Colonic mucosa (tissue), 4 donors: ENCODE measurements at regions not wholly inside any gene's neighbourhood (a gene's known extent, or its start where the extent isn't known, plus 50 kb on each side); places are given as distances from the start of the nearest gene placed in this dataset.

Experiments
- DNase-seq: peaks from one replicate; pipeline ENCODE4 v3.0.0-alpha.2; 2020
- H3K27ac ChIP-seq: fragments of 200-600 bp; one replicate; pipeline ENCODE4 v1.8.0; 2021
- H3K27me3 ChIP-seq: fragments of 200-600 bp; one replicate; pipeline ENCODE4 v1.8.0; 2021
- H3K36me3 ChIP-seq: fragments of 200-600 bp; one replicate; pipeline ENCODE4 v1.8.0; 2021
- H3K4me1 ChIP-seq: fragments of 200-600 bp; one replicate; pipeline ENCODE4 v1.8.0; 2021; ENCODE audit warnings: mild to moderate bottlenecking
- H3K4me3 ChIP-seq: fragments of 200-600 bp; one replicate; pipeline ENCODE4 v1.8.0; 2021
- H3K9ac ChIP-seq, 2 donors: one replicate each; pipeline ENCODE4 v1.7.0; 2013; ENCODE audit warnings: control low read depth in 2 of 2, low read depth in 2 of 2, low read length in 2 of 2
- H3K9me3 ChIP-seq: fragments of 200-600 bp; one replicate; pipeline ENCODE4 v1.8.0; 2021
- intact Hi-C: fragments of 100-400 bp; cut with DNase I; formaldehyde crosslinking; loops from one replicate; pipeline ENCODE4 v1.14.1; 2022
- TF ChIP-seq, protein P1 (sequence below): fragments of 200-600 bp; IDR thresholded peaks from one replicate; pipeline ENCODE4 v1.8.0; 2022; ENCODE audit warnings: antibody characterized with exemption, mild to moderate bottlenecking
- donor health status: healthy.
- donor health status: DM: no; HTN: no; CAD: no.
- donor health status: DM: no; HTN: no; CAD: no.

DNA sequence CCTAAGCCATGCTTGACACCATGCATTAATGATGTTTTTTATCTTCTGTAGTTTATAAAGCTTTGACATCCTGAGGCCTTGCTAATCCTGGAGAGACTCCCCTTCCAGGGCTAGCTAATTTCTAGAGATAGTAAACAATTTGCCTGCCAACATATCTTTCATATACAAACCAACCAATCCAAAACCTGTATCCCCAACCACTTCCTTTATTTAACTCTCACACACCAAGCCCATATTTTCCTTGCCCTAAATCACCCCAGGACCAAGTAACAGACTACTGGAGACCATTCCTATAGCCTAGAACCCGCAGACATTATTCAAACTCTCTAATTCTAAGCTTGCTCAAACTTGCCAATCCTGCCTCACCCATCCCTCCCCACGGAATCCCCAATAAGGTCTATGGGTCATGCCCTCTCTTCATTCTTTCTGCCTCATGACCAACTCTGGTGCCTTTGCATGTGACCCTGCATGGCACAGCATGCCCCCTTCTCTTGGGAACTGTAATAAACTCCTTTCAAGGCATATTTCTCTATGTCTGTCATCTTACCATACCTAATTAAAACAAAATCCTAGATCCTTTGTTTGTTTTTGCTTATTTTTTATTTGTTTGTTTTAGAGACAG lies 116.6 kb upstream of the CACUL1 start:
- no peak for DNase-seq
- H3K4me1 ChIP-seq: no peaks in the 10 kb centered on the region
- TF ChIP-seq, protein P1, sequence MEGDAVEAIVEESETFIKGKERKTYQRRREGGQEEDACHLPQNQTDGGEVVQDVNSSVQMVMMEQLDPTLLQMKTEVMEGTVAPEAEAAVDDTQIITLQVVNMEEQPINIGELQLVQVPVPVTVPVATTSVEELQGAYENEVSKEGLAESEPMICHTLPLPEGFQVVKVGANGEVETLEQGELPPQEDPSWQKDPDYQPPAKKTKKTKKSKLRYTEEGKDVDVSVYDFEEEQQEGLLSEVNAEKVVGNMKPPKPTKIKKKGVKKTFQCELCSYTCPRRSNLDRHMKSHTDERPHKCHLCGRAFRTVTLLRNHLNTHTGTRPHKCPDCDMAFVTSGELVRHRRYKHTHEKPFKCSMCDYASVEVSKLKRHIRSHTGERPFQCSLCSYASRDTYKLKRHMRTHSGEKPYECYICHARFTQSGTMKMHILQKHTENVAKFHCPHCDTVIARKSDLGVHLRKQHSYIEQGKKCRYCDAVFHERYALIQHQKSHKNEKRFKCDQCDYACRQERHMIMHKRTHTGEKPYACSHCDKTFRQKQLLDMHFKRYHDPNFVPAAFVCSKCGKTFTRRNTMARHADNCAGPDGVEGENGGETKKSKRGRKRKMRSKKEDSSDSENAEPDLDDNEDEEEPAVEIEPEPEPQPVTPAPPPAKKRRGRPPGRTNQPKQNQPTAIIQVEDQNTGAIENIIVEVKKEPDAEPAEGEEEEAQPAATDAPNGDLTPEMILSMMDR: no peak
- intact Hi-C loops: no loop called here
- no peak overlapping the region for H3K27ac ChIP-seq
- H3K36me3 ChIP-seq: no peaks in the 10 kb centered on the region
- no peaks in the 10 kb centered on the region for H3K27me3 ChIP-seq
- no peak overlapping the region for H3K4me3 ChIP-seq
- no peak overlapping the region for H3K9ac ChIP-seq
- no peaks in the 10 kb centered on the region for H3K9me3 ChIP-seq

DNA sequence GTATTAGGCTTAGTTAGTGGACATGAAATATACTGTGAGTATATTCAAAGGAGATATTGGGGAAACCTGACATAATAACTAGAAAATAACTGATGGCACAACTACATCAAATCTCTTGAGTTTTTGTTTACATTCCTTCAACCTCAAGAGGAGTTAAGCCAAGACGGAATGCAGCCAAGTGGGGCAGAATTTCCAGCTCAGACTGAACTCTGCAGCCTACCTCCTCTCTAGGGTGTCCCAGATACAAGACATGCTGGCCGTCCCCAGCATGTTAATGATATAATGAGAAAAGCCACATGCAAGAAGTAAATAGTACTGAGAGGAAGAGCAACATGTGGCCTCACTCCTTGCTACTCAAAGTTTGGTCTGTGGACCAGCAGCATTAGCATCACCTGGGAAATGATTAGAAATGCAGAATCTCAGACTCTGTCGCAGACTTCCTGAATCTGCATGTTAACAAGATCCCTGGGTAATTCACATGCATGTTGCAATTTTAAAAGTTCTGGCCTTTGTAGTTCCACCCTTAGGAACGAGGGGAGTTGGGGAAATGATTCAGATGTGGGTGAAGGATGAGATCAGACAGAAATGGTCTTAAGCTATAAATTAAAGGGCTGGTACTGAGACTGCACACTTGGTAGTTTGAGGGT lies 118.4 kb upstream of the CACUL1 start:
- H3K36me3 ChIP-seq: no peaks in the 10 kb centered on the region
- no peak overlapping the region for H3K27ac ChIP-seq
- no peak overlapping the region for H3K9ac ChIP-seq
- no peaks in the 10 kb centered on the region for H3K4me1 ChIP-seq
- intact Hi-C loops: no loop called here
- no peaks in the 10 kb centered on the region for H3K27me3 ChIP-seq
- no peak overlapping the region for H3K4me3 ChIP-seq
- DNase-seq: no peak
- TF ChIP-seq, protein P1: no peak
- no peaks in the 10 kb centered on the region for H3K9me3 ChIP-seq

DNA sequence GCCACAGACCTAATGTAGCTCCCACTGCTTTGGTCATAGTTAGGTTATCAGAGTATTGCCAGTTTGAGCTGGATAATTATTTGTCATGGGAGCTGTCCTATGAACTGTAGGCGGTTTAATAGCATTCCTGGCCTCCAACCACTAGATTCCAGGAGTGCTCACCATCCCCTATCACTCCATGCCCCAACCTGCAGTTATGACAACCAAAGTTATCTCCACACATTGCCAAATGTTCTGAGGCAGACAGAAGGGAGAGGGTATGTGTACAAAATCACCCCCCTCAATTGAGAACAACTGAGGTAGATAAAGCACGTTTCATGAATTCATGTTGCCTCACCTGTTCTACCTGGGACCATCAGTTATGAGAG lies 119.0 kb upstream of the CACUL1 start:
- DNase-seq: no peak
- H3K9ac ChIP-seq: no peak overlapping the region
- H3K4me1 ChIP-seq: no peaks in the 10 kb centered on the region
- intact Hi-C loops: no loop called here
- no peak overlapping the region for H3K27ac ChIP-seq
- H3K27me3 ChIP-seq: no peaks in the 10 kb centered on the region
- no peak overlapping the region for H3K4me3 ChIP-seq
- H3K9me3 ChIP-seq: no peaks in the 10 kb centered on the region
- TF ChIP-seq, protein P1: no peak
- H3K36me3 ChIP-seq: no peaks in the 10 kb centered on the region

- no peaks in the 10 kb centered on the region for H3K27me3 ChIP-seq
- TF ChIP-seq, protein P1: no peak
- no peaks in the 10 kb centered on the region for H3K9me3 ChIP-seq
- H3K9ac ChIP-seq: no peak overlapping the region
- intact Hi-C loops: no loop called here
- no peak for DNase-seq
- H3K27ac ChIP-seq: no peak overlapping the region
- H3K4me1 ChIP-seq: no peaks in the 10 kb centered on the region
- H3K36me3 ChIP-seq: no peaks in the 10 kb centered on the region
- no peak overlapping the region for H3K4me3 ChIP-seq
These were observed 119.4 kb upstream of the CACUL1 start for GRCh38 chr10:118874171-118874570.

- H3K9me3 ChIP-seq: no peaks in the 10 kb centered on the region
- no peak overlapping the region for H3K9ac ChIP-seq
These were observed 120.3 kb upstream of the CACUL1 start for GRCh38 chr10:118875087-118875486.

More at GRCh38 chr10:118875087-118875486, 120.3 kb upstream of the CACUL1 start:
- no peak overlapping the region for H3K27ac ChIP-seq
- H3K27me3 ChIP-seq: no peaks in the 10 kb centered on the region
- intact Hi-C loops: no loop called here
- H3K4me3 ChIP-seq: no peak overlapping the region
- H3K36me3 ChIP-seq: no peaks in the 10 kb centered on the region
- H3K4me1 ChIP-seq: no peaks in the 10 kb centered on the region
- DNase-seq: no peak
- TF ChIP-seq, protein P1: no peak
